ENCODE measurements at regions not wholly inside any gene's neighbourhood (a gene's known extent, or its start where the extent isn't known, plus 50 kb on each side); places are given as distances from the start of the nearest gene placed in this dataset.
A peak's percentile ranks its signal among the peaks of the same experiment; 100 is the strongest.

- Mint-ChIP-seq H3K36me3 (no peaks in the 10 kb centered on the region), H3K27me3 (no peaks in the 10 kb centered on the region), H3K4me1 (no peaks in the 10 kb centered on the region), H3K4me3 (no peak overlapping the region), H3K9me3 (no peaks in the 10 kb centered on the region), H3K27ac (no peak overlapping the region)
- no peak for ATAC-seq (ENCODE audit: low read depth)
- DNase-seq (ENCODE audit: low spot score in 2 of 2), result no peak
Observed at GRCh38 chr7:16083931-16084330, 337.4 kb downstream of the CRPPA start.

GRCh38 chr7:16080131-16080530, 341.2 kb downstream of the CRPPA start:
- no peaks in the 10 kb centered on the region for H3K36me3 Mint-ChIP-seq
- no peak overlapping the region for H3K27ac Mint-ChIP-seq
- DNase-seq (ENCODE audit: low spot score in 2 of 2) (no peak), ATAC-seq (ENCODE audit: low read depth) (no peak)
- H3K4me3 Mint-ChIP-seq, result no peak overlapping the region
- H3K27me3 Mint-ChIP-seq, result no peaks in the 10 kb centered on the region
- no peaks in the 10 kb centered on the region for H3K4me1 Mint-ChIP-seq
- no peaks in the 10 kb centered on the region for H3K9me3 Mint-ChIP-seq

- Mint-ChIP-seq H3K4me3 (no peak overlapping the region), H3K36me3 (no peaks in the 10 kb centered on the region), H3K27ac (no peak overlapping the region), H3K9me3 (no peaks in the 10 kb centered on the region), H3K4me1 (no peaks in the 10 kb centered on the region), H3K27me3 (no peaks in the 10 kb centered on the region)
- ATAC-seq (ENCODE audit: low read depth) (no peak), DNase-seq (ENCODE audit: low spot score in 2 of 2) (no peak)
Observed at GRCh38 chr7:16079723-16080122, 341.6 kb downstream of the CRPPA start.

- no peak overlapping the region for H3K27ac Mint-ChIP-seq
- DNase-seq (ENCODE audit: low spot score in 2 of 2) (peak in 1 of 2 donors; percentile 9), ATAC-seq (ENCODE audit: low read depth) (no peak)
- H3K36me3 Mint-ChIP-seq, result no peaks in the 10 kb centered on the region
- no peaks in the 10 kb centered on the region for H3K27me3 Mint-ChIP-seq
- H3K4me3 Mint-ChIP-seq, result no peak overlapping the region
- H3K9me3 Mint-ChIP-seq, result no peaks in the 10 kb centered on the region
- no peaks in the 10 kb centered on the region for H3K4me1 Mint-ChIP-seq
Observed at GRCh38 chr7:16078076-16078952, 343.0 kb downstream of the CRPPA start.

- Mint-ChIP-seq H3K4me3 (no peak overlapping the region), H3K9me3 (no peaks in the 10 kb centered on the region), H3K27me3 (no peaks in the 10 kb centered on the region), H3K4me1 (no peaks in the 10 kb centered on the region), H3K27ac (no peak overlapping the region), H3K36me3 (no peaks in the 10 kb centered on the region)
- ATAC-seq (ENCODE audit: low read depth) (peak; percentile 48), DNase-seq (ENCODE audit: low spot score in 2 of 2) (peak in 1 of 2 donors; percentile 24)
Observed at GRCh38 chr7:16071246-16071857, 350.0 kb downstream of the CRPPA start.

- H3K36me3 Mint-ChIP-seq, result no peaks in the 10 kb centered on the region
- no peak overlapping the region for H3K27ac Mint-ChIP-seq
- no peaks in the 10 kb centered on the region for H3K4me1 Mint-ChIP-seq
- H3K4me3 Mint-ChIP-seq, result no peak overlapping the region
- no peaks in the 10 kb centered on the region for H3K27me3 Mint-ChIP-seq
- H3K9me3 Mint-ChIP-seq, result no peaks in the 10 kb centered on the region
- ATAC-seq (ENCODE audit: low read depth) (no peak), DNase-seq (ENCODE audit: low spot score in 2 of 2) (no peak)
Observed at GRCh38 chr7:16070806-16071205, 350.5 kb downstream of the CRPPA start.

GRCh38 chr7:16069998-16070397, 351.3 kb downstream of the CRPPA start:
- ATAC-seq (ENCODE audit: low read depth) (no peak), DNase-seq (ENCODE audit: low spot score in 2 of 2) (no peak)
- H3K27me3 Mint-ChIP-seq, result no peaks in the 10 kb centered on the region
- H3K36me3 Mint-ChIP-seq, result no peaks in the 10 kb centered on the region
- no peak overlapping the region for H3K27ac Mint-ChIP-seq
- H3K4me3 Mint-ChIP-seq, result no peak overlapping the region
- H3K4me1 Mint-ChIP-seq, result no peaks in the 10 kb centered on the region
- H3K9me3 Mint-ChIP-seq, result no peaks in the 10 kb centered on the region

- Mint-ChIP-seq H3K9me3 (no peaks in the 10 kb centered on the region), H3K4me1 (no peaks in the 10 kb centered on the region), H3K4me3 (no peak overlapping the region), H3K27me3 (no peaks in the 10 kb centered on the region), H3K36me3 (no peaks in the 10 kb centered on the region), H3K27ac (no peak overlapping the region)
- DNase-seq (ENCODE audit: low spot score in 2 of 2), result no peak
- ATAC-seq (ENCODE audit: low read depth), result no peak
Observed at GRCh38 chr7:16068183-16068582, 353.2 kb downstream of the CRPPA start.

GRCh38 chr7:16067711-16068110, 353.6 kb downstream of the CRPPA start:
- Mint-ChIP-seq H3K27me3 (no peaks in the 10 kb centered on the region), H3K36me3 (no peaks in the 10 kb centered on the region), H3K4me1 (no peaks in the 10 kb centered on the region), H3K4me3 (no peak overlapping the region), H3K27ac (no peak overlapping the region), H3K9me3 (no peaks in the 10 kb centered on the region)
- no peak for ATAC-seq (ENCODE audit: low read depth)
- DNase-seq (ENCODE audit: low spot score in 2 of 2), result no peak

GRCh38 chr7:16066805-16067459, 354.4 kb downstream of the CRPPA start:
- H3K4me1 Mint-ChIP-seq, result no peaks in the 10 kb centered on the region
- no peaks in the 10 kb centered on the region for H3K36me3 Mint-ChIP-seq
- ATAC-seq (ENCODE audit: low read depth) (no peak), DNase-seq (ENCODE audit: low spot score in 2 of 2) (no peak)
- H3K27ac Mint-ChIP-seq, result no peak overlapping the region
- no peak overlapping the region for H3K4me3 Mint-ChIP-seq
- H3K27me3 Mint-ChIP-seq, result no peaks in the 10 kb centered on the region
- no peaks in the 10 kb centered on the region for H3K9me3 Mint-ChIP-seq

- ATAC-seq (ENCODE audit: low read depth) (no peak), DNase-seq (ENCODE audit: low spot score in 2 of 2) (no peak)
- peaks cover 3% of the 10 kb centered on the region for H3K27me3 Mint-ChIP-seq
- no peaks in the 10 kb centered on the region for H3K36me3 Mint-ChIP-seq
- H3K9me3 Mint-ChIP-seq, result no peaks in the 10 kb centered on the region
- H3K4me3 Mint-ChIP-seq, result no peak overlapping the region
- no peaks in the 10 kb centered on the region for H3K4me1 Mint-ChIP-seq
- no peak overlapping the region for H3K27ac Mint-ChIP-seq
Observed at GRCh38 chr7:16065939-16066338, 355.4 kb downstream of the CRPPA start.

- Mint-ChIP-seq H3K9me3 (no peaks in the 10 kb centered on the region), H3K36me3 (no peaks in the 10 kb centered on the region), H3K4me1 (no peaks in the 10 kb centered on the region), H3K4me3 (no peak overlapping the region), H3K27me3 (peaks cover 6% of the 10 kb centered on the region), H3K27ac (no peak overlapping the region)
- DNase-seq (ENCODE audit: low spot score in 2 of 2) (no peak), ATAC-seq (ENCODE audit: low read depth) (no peak)
Observed at GRCh38 chr7:16063716-16064675, 357.3 kb downstream of the CRPPA start.

- Mint-ChIP-seq H3K9me3 (no peaks in the 10 kb centered on the region), H3K36me3 (no peaks in the 10 kb centered on the region), H3K27me3 (peaks cover 6% of the 10 kb centered on the region), H3K4me3 (no peak overlapping the region), H3K4me1 (no peaks in the 10 kb centered on the region), H3K27ac (no peak overlapping the region)
- no peak for DNase-seq (ENCODE audit: low spot score in 2 of 2)
- ATAC-seq (ENCODE audit: low read depth), result no peak
Observed at GRCh38 chr7:16063221-16063620, 358.1 kb downstream of the CRPPA start.

Data from memory B cell (primary cell).